ENCODE measurements at regions not wholly inside any gene's neighbourhood (a gene's known extent, or its start where the extent isn't known, plus 50 kb on each side); places are given as distances from the start of the nearest gene placed in this dataset.

GRCh38 chr4:151933122-151933827 lies 172.5 kb upstream of the GATB start:
- TF ChIP-seq EZH2 (IDR thresholded peaks at IDR 0.05; ENCODE audit: borderline replicate concordance, insufficient read depth, low read depth, low read length, poor library complexity, severe bottlenecking) (no peak), CTCF (IDR thresholded peaks at IDR 0.05) (no peak)
- intact Hi-C loops (cut with micrococcal nuclease), result no loop called here
- CTCF ChIA-PET, result no interaction called here

GRCh38 chr4:151931563-151931962 lies 170.8 kb upstream of the GATB start:
- DNase-seq (no peak), ATAC-seq (ENCODE audit: low read depth) (no peak)
- Histone ChIP-seq H3K36me3 (replicated peaks in 1 of 2; ENCODE audit: control extremely low read depth in 1 of 2, control insufficient read depth in 1 of 2, extremely low read depth in 1 of 2, insufficient read depth in 2 of 2, low read length in 1 of 2) (no peaks in the 10 kb centered on the region), H3K4me1 (ENCODE audit: control insufficient read depth in 2 of 2, insufficient read depth in 2 of 2, low read length in 2 of 2) (no peaks in the 10 kb centered on the region), H3K27me3 (replicated peaks in 1 of 4; ENCODE audit: control extremely low read depth in 1 of 4, control insufficient read depth in 3 of 4, insufficient read depth in 4 of 4, low read length in 3 of 4) (no peaks in the 10 kb centered on the region), H2AFZ (ENCODE audit: insufficient read depth, low read depth, low read length, poor library complexity, severe bottlenecking) (no peak overlapping the region), H3K4me3 (ENCODE audit: control extremely low read depth in 1 of 5, extremely low read depth in 1 of 5, insufficient read depth in 1 of 5, low read depth in 2 of 5, low read length in 4 of 5) (no peak overlapping the region), H3K79me2 (ENCODE audit: control insufficient read depth, insufficient read depth, low read length) (no peaks in the 10 kb centered on the region), H3K9ac (ENCODE audit: low read length) (no peak overlapping the region), H3K4me2 (replicated peaks; ENCODE audit: low read depth, low read length, poor library complexity, severe bottlenecking) (no peak overlapping the region), H3K9me3 (ENCODE audit: control extremely low read depth in 1 of 3, control insufficient read depth in 2 of 3, insufficient read depth in 1 of 3, low read length in 2 of 3) (no peaks in the 10 kb centered on the region), H3K27ac (ENCODE audit: low read length in 2 of 2) (no peak overlapping the region), H4K20me1 (ENCODE audit: control insufficient read depth, insufficient read depth, low read length, poor library complexity, severe bottlenecking) (no peaks in the 10 kb centered on the region)
- CTCF ChIA-PET, result no interaction called here
- Mint-ChIP-seq H3K4me1 (no peaks in the 10 kb centered on the region), H3K27me3 (peaks cover 14% of the 10 kb centered on the region), H3K9me3 (ENCODE audit: insufficient read depth) (no peaks in the 10 kb centered on the region), H3K27ac (no peak overlapping the region), H3K4me3 (no peak overlapping the region)
- TF ChIP-seq EZH2 (IDR thresholded peaks at IDR 0.05; ENCODE audit: borderline replicate concordance, insufficient read depth, low read depth, low read length, poor library complexity, severe bottlenecking) (no peak), CTCF (IDR thresholded peaks at IDR 0.05) (no peak)
- POLR2A ChIA-PET, result no interaction called here
- WGBS (ENCODE audit: insufficient coverage), result 90% methylated on average over 2 of the region's 2 CpGs
- intact Hi-C loops (cut with micrococcal nuclease), result no loop called here

More at GRCh38 chr4:151933122-151933827, 172.5 kb upstream of the GATB start:
- Histone ChIP-seq H3K4me1 (ENCODE audit: control insufficient read depth in 2 of 2, insufficient read depth in 2 of 2, low read length in 2 of 2) (no peaks in the 10 kb centered on the region), H4K20me1 (ENCODE audit: control insufficient read depth, insufficient read depth, low read length, poor library complexity, severe bottlenecking) (no peaks in the 10 kb centered on the region), H3K79me2 (ENCODE audit: control insufficient read depth, insufficient read depth, low read length) (no peaks in the 10 kb centered on the region), H3K9me3 (ENCODE audit: control extremely low read depth in 1 of 3, control insufficient read depth in 2 of 3, insufficient read depth in 1 of 3, low read length in 2 of 3) (no peaks in the 10 kb centered on the region), H3K27ac (ENCODE audit: low read length in 2 of 2) (no peak overlapping the region), H3K4me3 (ENCODE audit: control extremely low read depth in 1 of 5, extremely low read depth in 1 of 5, insufficient read depth in 1 of 5, low read depth in 2 of 5, low read length in 4 of 5) (no peak overlapping the region), H2AFZ (ENCODE audit: insufficient read depth, low read depth, low read length, poor library complexity, severe bottlenecking) (no peak overlapping the region), H3K4me2 (replicated peaks; ENCODE audit: low read depth, low read length, poor library complexity, severe bottlenecking) (no peak overlapping the region), H3K27me3 (replicated peaks in 1 of 4; ENCODE audit: control extremely low read depth in 1 of 4, control insufficient read depth in 3 of 4, insufficient read depth in 4 of 4, low read length in 3 of 4) (no peaks in the 10 kb centered on the region), H3K36me3 (replicated peaks in 1 of 2; ENCODE audit: control extremely low read depth in 1 of 2, control insufficient read depth in 1 of 2, extremely low read depth in 1 of 2, insufficient read depth in 2 of 2, low read length in 1 of 2) (no peaks in the 10 kb centered on the region), H3K9ac (ENCODE audit: low read length) (no peak overlapping the region)
- Mint-ChIP-seq H3K27ac (no peak overlapping the region), H3K9me3 (ENCODE audit: insufficient read depth) (no peaks in the 10 kb centered on the region), H3K4me1 (no peaks in the 10 kb centered on the region), H3K27me3 (peaks cover 13% of the 10 kb centered on the region), H3K4me3 (no peak overlapping the region)
- 98% methylated on average over 12 of the region's 13 CpGs for WGBS (ENCODE audit: insufficient coverage)
- no peak for ATAC-seq (ENCODE audit: low read depth)
- no peak for DNase-seq
- POLR2A ChIA-PET, result no interaction called here

All from B cell (primary cell).